NCI-H187 treated with DMSO at 0.1 percent for 48 hours (cell line): ENCODE measurements at regions not wholly inside any gene's neighbourhood (a gene's known extent, or its start where the extent isn't known, plus 50 kb on each side); places are given as distances from the start of the nearest gene placed in this dataset.

Experiments
- DNase-seq: peaks from one replicate; lab custom pipeline; 2025; lab: John Stamatoyannopoulos, UW

- DNase-seq, result peak; percentile 1
Observed at GRCh38 chr16:17802571-17802970, 331.8 kb upstream of the XYLT1 start.

- no peak for DNase-seq
Observed at GRCh38 chr16:17801068-17801467, 330.3 kb upstream of the XYLT1 start.

- DNase-seq, result no peak
Observed at GRCh38 chr16:17798716-17799115, 328.0 kb upstream of the XYLT1 start.

- DNase-seq, result no peak
Observed at GRCh38 chr16:17793354-17793753, 322.6 kb upstream of the XYLT1 start.

GRCh38 chr16:17784073-17784472 lies 313.3 kb upstream of the XYLT1 start:
- no peak for DNase-seq

GRCh38 chr16:17780181-17780580 lies 309.4 kb upstream of the XYLT1 start:
- DNase-seq, result no peak

- DNase-seq, result no peak
Observed at GRCh38 chr16:17777408-17777863, 306.7 kb upstream of the XYLT1 start.

- no peak for DNase-seq
Observed at GRCh38 chr16:17776888-17777287, 306.1 kb upstream of the XYLT1 start.

GRCh38 chr16:17776465-17776864 lies 305.7 kb upstream of the XYLT1 start:
- DNase-seq, result no peak

- no peak for DNase-seq
Observed at GRCh38 chr16:17775061-17775460, 304.3 kb upstream of the XYLT1 start.

- DNase-seq, result no peak
Observed at GRCh38 chr16:17773698-17774101, 302.9 kb upstream of the XYLT1 start.

GRCh38 chr16:17770104-17770503 lies 299.3 kb upstream of the XYLT1 start:
- DNase-seq, result no peak

GRCh38 chr16:17769065-17769464 lies 298.3 kb upstream of the XYLT1 start:
- DNase-seq, result no peak

- no peak for DNase-seq
Observed at GRCh38 chr16:17768257-17768656, 297.5 kb upstream of the XYLT1 start.

GRCh38 chr16:17766012-17766411 lies 295.3 kb upstream of the XYLT1 start:
- no peak for DNase-seq

GRCh38 chr16:17759451-17760390 lies 289.0 kb upstream of the XYLT1 start:
- no peak for DNase-seq

- no peak for DNase-seq
Observed at GRCh38 chr16:17757808-17758207, 287.0 kb upstream of the XYLT1 start.

- no peak for DNase-seq
Observed at GRCh38 chr16:17755158-17755557, 284.4 kb upstream of the XYLT1 start.

GRCh38 chr16:17753434-17753833 lies 282.7 kb upstream of the XYLT1 start:
- no peak for DNase-seq

GRCh38 chr16:17749706-17750105 lies 278.9 kb upstream of the XYLT1 start:
- no peak for DNase-seq

GRCh38 chr16:17748044-17748719 lies 277.4 kb upstream of the XYLT1 start:
- no peak for DNase-seq

GRCh38 chr16:17747081-17747756 lies 276.5 kb upstream of the XYLT1 start:
- DNase-seq, result no peak
